Keratinocyte (primary cell): ENCODE measurements at regions not wholly inside any gene's neighbourhood (a gene's known extent, or its start where the extent isn't known, plus 50 kb on each side); places are given as distances from the start of the nearest gene placed in this dataset.

ENCODE experiments used
- DNase-seq: peaks from one replicate; pipeline ENCODE4 v3.0.0-alpha.2; 2011; ENCODE audit warnings: low read depth, missing footprints, low spot score
- FAIRE-seq: peaks from 2 replicates; lab custom pipeline; 2011; peaks lifted over from hg19 to GRCh38; lab: Jason Lieb, UNC
- H2AFZ ChIP-seq: 2 replicates; pipeline ENCODE4 v1.6.0; 2012; ENCODE audit warnings: low read length, control low read depth, inconsistent platforms; ENCODE audit not compliant: control insufficient read depth
- H3K27ac ChIP-seq: 2 replicates; pipeline ENCODE4 v1.5.1; 2011; ENCODE audit warnings: low read length; ENCODE audit not compliant: control insufficient read depth, insufficient read depth
- H3K27me3 ChIP-seq: 3 replicates; pipeline ENCODE4 v1.6.0; 2011; ENCODE audit warnings: low read length; ENCODE audit not compliant: control insufficient read depth, insufficient read depth; ENCODE audit errors: extremely low read depth
- H3K36me3 ChIP-seq, 2 experiments: 2 replicates in 1 of 2; 3 replicates in 1 of 2; pipeline ENCODE4 v1.5.1; 2011; ENCODE audit warnings: low read length in 2 of 2, mild to moderate bottlenecking in 1 of 2; ENCODE audit not compliant: control insufficient read depth in 2 of 2, insufficient read depth in 2 of 2; ENCODE audit errors: extremely low read depth in 1 of 2
- H3K4me1 ChIP-seq: 3 replicates; pipeline ENCODE4 v1.5.1; 2011; ENCODE audit warnings: low read length; ENCODE audit not compliant: control insufficient read depth, insufficient read depth; ENCODE audit errors: extremely low read depth
- H3K4me2 ChIP-seq: 3 replicates; pipeline ENCODE4 v1.6.0; 2011; ENCODE audit warnings: low read depth, low read length; ENCODE audit not compliant: control insufficient read depth, insufficient read depth; ENCODE audit errors: extremely low read depth
- H3K4me3 ChIP-seq, 3 experiments: fragments of 200-600 bp in 1 of 3; sonication (generic) in 1 of 3; 2 replicates in 2 of 3; 3 replicates in 1 of 3; pipeline ENCODE4 v1.5.1; 2011 to 2016; ENCODE audit warnings: low read length in 3 of 3, mild to moderate bottlenecking in 3 of 3, control low read depth in 2 of 3, inconsistent platforms in 1 of 3, low read depth in 1 of 3, mixed read lengths in 1 of 3, mixed run types in 1 of 3, moderate library complexity in 1 of 3; ENCODE audit not compliant: control insufficient read depth in 2 of 3, insufficient read depth in 2 of 3; ENCODE audit errors: extremely low read depth in 1 of 3
- H3K79me2 ChIP-seq: 2 replicates; pipeline ENCODE4 v1.6.0; 2012; ENCODE audit warnings: low read length; ENCODE audit not compliant: control insufficient read depth, insufficient read depth
- H3K9ac ChIP-seq: 3 replicates; pipeline ENCODE4 v1.6.0; 2011; ENCODE audit warnings: low read length; ENCODE audit not compliant: control insufficient read depth, insufficient read depth; ENCODE audit errors: extremely low read depth
- H3K9me1 ChIP-seq: 3 replicates; pipeline ENCODE4 v1.6.0; 2011; ENCODE audit warnings: low read length; ENCODE audit not compliant: control insufficient read depth, insufficient read depth; ENCODE audit errors: extremely low read depth
- H3K9me3 ChIP-seq: 2 replicates; pipeline ENCODE4 v1.5.1; 2012; ENCODE audit warnings: low read depth, low read length; ENCODE audit not compliant: control insufficient read depth
- H4K20me1 ChIP-seq: 3 replicates; pipeline ENCODE4 v1.6.0; 2011; ENCODE audit warnings: low read length; ENCODE audit not compliant: control insufficient read depth, insufficient read depth; ENCODE audit errors: extremely low read depth
- EZH2 ChIP-seq: IDR thresholded peaks from one replicate; pipeline ENCODE4 v1.6.1; 2012; ENCODE audit warnings: inconsistent platforms, mild to moderate bottlenecking, low read length, moderate library complexity
- dilution Hi-C: fragments of 300-500 bp; cut with MboI; formaldehyde crosslinking; loops from one replicate; pipeline ENCODE4 v1.7.0; 2020; ENCODE audit warnings: low sequenced_read_pairs; ENCODE audit not compliant: extremely low pct_ligation_motif_present
- TF ChIP-seq, protein P1 (sequence below), 3 experiments: IDR thresholded peaks in 1 of 3; conservative IDR thresholded peaks in 1 of 3; optimal IDR thresholded peaks in 1 of 3; 2 replicates in 2 of 3; 3 replicates in 1 of 3; pipeline versions ENCODE3 to v1.5.1; 2011; ENCODE audit warnings: low read length in 3 of 3, mild to moderate bottlenecking in 3 of 3, moderate library complexity in 2 of 3, control low read depth in 1 of 3, inconsistent platforms in 1 of 3; ENCODE audit not compliant: insufficient read depth in 2 of 3; ENCODE audit errors: extremely low read depth in 1 of 3

DNA sequence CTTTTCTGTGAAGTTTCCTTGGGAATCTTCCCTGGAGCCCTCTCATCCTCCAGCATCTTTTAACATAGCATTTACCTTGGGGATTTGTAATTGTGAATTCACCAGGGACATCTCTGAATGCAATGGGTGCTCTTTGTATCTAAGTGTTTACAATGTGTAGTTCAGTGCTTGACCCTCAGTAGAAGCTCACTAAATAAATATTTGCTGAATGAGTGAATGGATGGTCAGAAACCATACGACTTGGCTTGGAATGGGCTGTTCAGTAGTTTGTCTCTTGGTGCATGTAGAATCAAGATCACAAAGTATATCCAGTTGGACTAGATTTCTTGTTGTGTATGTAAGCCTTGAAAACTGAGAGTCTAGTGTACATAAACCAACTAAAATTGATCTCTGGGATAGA lies 81.8 kb upstream of the MEF2C start:
- no peak for DNase-seq

GRCh38 chr5:88957013-88957412 lies 74.0 kb upstream of the MEF2C start:
- dilution Hi-C loops, result no loop called here
- no peak overlapping the region for H3K4me3 ChIP-seq
- no peaks in the 10 kb centered on the region for H3K36me3 ChIP-seq
- H3K4me1 ChIP-seq, result no peaks in the 10 kb centered on the region
- H3K79me2 ChIP-seq, result no peaks in the 10 kb centered on the region
- H4K20me1 ChIP-seq, result no peaks in the 10 kb centered on the region
- FAIRE-seq (no peak), DNase-seq (no peak)
- no peaks in the 10 kb centered on the region for H3K9me3 ChIP-seq
- H3K27me3 ChIP-seq, result no peaks in the 10 kb centered on the region
- H2AFZ ChIP-seq, result no peak overlapping the region
- H3K27ac ChIP-seq, result no peak overlapping the region
- no peak overlapping the region for H3K9ac ChIP-seq
- TF ChIP-seq EZH2, result no peak
- TF ChIP-seq, protein P1, sequence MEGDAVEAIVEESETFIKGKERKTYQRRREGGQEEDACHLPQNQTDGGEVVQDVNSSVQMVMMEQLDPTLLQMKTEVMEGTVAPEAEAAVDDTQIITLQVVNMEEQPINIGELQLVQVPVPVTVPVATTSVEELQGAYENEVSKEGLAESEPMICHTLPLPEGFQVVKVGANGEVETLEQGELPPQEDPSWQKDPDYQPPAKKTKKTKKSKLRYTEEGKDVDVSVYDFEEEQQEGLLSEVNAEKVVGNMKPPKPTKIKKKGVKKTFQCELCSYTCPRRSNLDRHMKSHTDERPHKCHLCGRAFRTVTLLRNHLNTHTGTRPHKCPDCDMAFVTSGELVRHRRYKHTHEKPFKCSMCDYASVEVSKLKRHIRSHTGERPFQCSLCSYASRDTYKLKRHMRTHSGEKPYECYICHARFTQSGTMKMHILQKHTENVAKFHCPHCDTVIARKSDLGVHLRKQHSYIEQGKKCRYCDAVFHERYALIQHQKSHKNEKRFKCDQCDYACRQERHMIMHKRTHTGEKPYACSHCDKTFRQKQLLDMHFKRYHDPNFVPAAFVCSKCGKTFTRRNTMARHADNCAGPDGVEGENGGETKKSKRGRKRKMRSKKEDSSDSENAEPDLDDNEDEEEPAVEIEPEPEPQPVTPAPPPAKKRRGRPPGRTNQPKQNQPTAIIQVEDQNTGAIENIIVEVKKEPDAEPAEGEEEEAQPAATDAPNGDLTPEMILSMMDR (optimal IDR thresholded peaks at IDR 0.05 in 1 of 3, IDR thresholded peaks at IDR 0.05 in 1 of 3, conservative IDR thresholded peaks at IDR 0.05 in 1 of 3; ENCODE audit: extremely low read depth in 1 of 3, insufficient read depth in 2 of 3, low read length in 3 of 3), result no peak
- H3K9me1 ChIP-seq, result no peaks in the 10 kb centered on the region
- H3K4me2 ChIP-seq, result no peak overlapping the region

More for the DNA sequence above, 81.8 kb upstream of the MEF2C start:
- dilution Hi-C loops, result no loop called here
- Histone ChIP-seq H3K9me1 (no peaks in the 10 kb centered on the region), H3K36me3 (no peaks in the 10 kb centered on the region), H3K79me2 (no peaks in the 10 kb centered on the region), H3K4me3 (no peak overlapping the region), H4K20me1 (no peaks in the 10 kb centered on the region), H3K27me3 (no peaks in the 10 kb centered on the region), H3K9me3 (no peaks in the 10 kb centered on the region), H3K4me1 (no peaks in the 10 kb centered on the region), H2AFZ (no peak overlapping the region), H3K4me2 (no peak overlapping the region), H3K9ac (no peak overlapping the region), H3K27ac (no peak overlapping the region)
- TF ChIP-seq EZH2, result no peak
- TF ChIP-seq, protein P1 (optimal IDR thresholded peaks at IDR 0.05 in 1 of 3, IDR thresholded peaks at IDR 0.05 in 1 of 3, conservative IDR thresholded peaks at IDR 0.05 in 1 of 3; ENCODE audit: extremely low read depth in 1 of 3, insufficient read depth in 2 of 3, low read length in 3 of 3), result no peak
- FAIRE-seq, result no peak
